HL-60 (cell line): ENCODE measurements at regions not wholly inside any gene's neighbourhood (a gene's known extent, or its start where the extent isn't known, plus 50 kb on each side); places are given as distances from the start of the nearest gene placed in this dataset.
"Not testable (repeated sequence)": the region's sequence is repeated elsewhere in the genome, so short reads cannot be mapped to it uniquely, and the experiment has no call there.

Experiments used
- DNase-seq, 2 experiments: peaks; one replicate each; pipeline ENCODE4 v3.0.0-alpha.2; 2010 to 2020; ENCODE audit warnings: low read depth in 1 of 2, low spot score in 1 of 2
- H3K27ac ChIP-seq: fragments of 250-450 bp; sonication (Bioruptor Pico); replicated peaks from 2 replicates; pipeline ENCODE4 v1.5.1; 2020; ENCODE audit warnings: mild to moderate bottlenecking, moderate library complexity
- H3K27me3 ChIP-seq: fragments of 250-450 bp; sonication (Bioruptor Pico); 2 replicates; pipeline ENCODE4 v1.5.1; 2021; ENCODE audit warnings: mild to moderate bottlenecking, moderate library complexity; ENCODE audit not compliant: insufficient read depth, poor library complexity, severe bottlenecking
- H3K4me3 ChIP-seq: replicated peaks from 2 replicates; pipeline ENCODE4 v1.5.1; 2011; ENCODE audit warnings: mild to moderate bottlenecking, control low read depth, low read length; ENCODE audit not compliant: insufficient read depth
- CTCF ChIP-seq: IDR thresholded peaks from one replicate; pipeline ENCODE4 v1.5.1; 2011; ENCODE audit warnings: low read length, control low read depth, inconsistent platforms; ENCODE audit not compliant: insufficient read depth
- GABPA ChIP-seq: IDR thresholded peaks from 2 replicates; pipeline ENCODE4 v1.6.1; 2012; ENCODE audit warnings: low read depth
- POLR2AphosphoS5 ChIP-seq: IDR thresholded peaks from 2 replicates; pipeline ENCODE4 v1.6.1; 2012; ENCODE audit warnings: low read depth
- REST ChIP-seq: IDR thresholded peaks from 2 replicates; pipeline ENCODE4 v1.6.1; 2012; ENCODE audit warnings: low read depth; ENCODE audit not compliant: insufficient replicate concordance
- SPI1 ChIP-seq: IDR thresholded peaks from 2 replicates; pipeline ENCODE4 v1.6.1; 2012; ENCODE audit warnings: low read depth, mild to moderate bottlenecking, borderline replicate concordance

GRCh38 chr12:124214574-124214973, 80.3 kb upstream of the RFLNA start:
- H3K4me3 ChIP-seq, result no peak overlapping the region
- no peaks in the 10 kb centered on the region for H3K27me3 ChIP-seq
- DNase-seq, result no peak
- TF ChIP-seq POLR2AphosphoS5 (no peak), SPI1 (no peak), REST (no peak), GABPA (no peak), CTCF (no peak)
- H3K27ac ChIP-seq, result no peak overlapping the region

- no peak for DNase-seq
- Histone ChIP-seq H3K27me3 (no peaks in the 10 kb centered on the region), H3K27ac (no peak overlapping the region), H3K4me3 (no peak overlapping the region)
- TF ChIP-seq SPI1 (no peak), POLR2AphosphoS5 (no peak), REST (no peak), GABPA (no peak), CTCF (no peak)
These were observed 77.9 kb upstream of the RFLNA start for GRCh38 chr12:124216966-124217365.

- TF ChIP-seq SPI1, result no peak
- no peak overlapping the region for H3K27ac ChIP-seq
- H3K27me3 ChIP-seq, result no peaks in the 10 kb centered on the region
- no peak overlapping the region for H3K4me3 ChIP-seq
- DNase-seq, result no peak
These were observed 77.2 kb upstream of the RFLNA start for GRCh38 chr12:124217508-124218242.

- Histone ChIP-seq H3K27ac (no peak overlapping the region), H3K27me3 (no peaks in the 10 kb centered on the region), H3K4me3 (no peak overlapping the region)
- DNase-seq, result no peak
- TF ChIP-seq SPI1 (no peak), CTCF (no peak), GABPA (no peak), POLR2AphosphoS5 (no peak), REST (no peak)
These were observed 76.7 kb upstream of the RFLNA start for GRCh38 chr12:124218243-124218560.

GRCh38 chr12:124218650-124219049, 76.2 kb upstream of the RFLNA start:
- not testable (repeated sequence) for H3K4me3 ChIP-seq, H3K27me3 ChIP-seq, H3K27ac ChIP-seq, DNase-seq
